ENCODE measurements at regions not wholly inside any gene's neighbourhood (a gene's known extent, or its start where the extent isn't known, plus 50 kb on each side); places are given as distances from the start of the nearest gene placed in this dataset.

GRCh38 chr5:86780018-86780417, 162.3 kb downstream of the COX7C start:
- H3K4me3 ChIP-seq (ENCODE audit: low read length), result no peak overlapping the region
- no peak for DNase-seq (ENCODE audit: low read depth)
- no peaks in the 10 kb centered on the region for H3K9me3 ChIP-seq (ENCODE audit: control insufficient read depth, low read length)
- no peaks in the 10 kb centered on the region for H3K36me3 ChIP-seq (ENCODE audit: control insufficient read depth, insufficient read depth, low read length, severe bottlenecking)
- no peak overlapping the region for H3K9ac ChIP-seq (ENCODE audit: low read length)
- H3K27me3 ChIP-seq (replicated peaks; ENCODE audit: control insufficient read depth, insufficient read depth, low read length), result no peaks in the 10 kb centered on the region
- H3K4me1 ChIP-seq (ENCODE audit: control insufficient read depth, insufficient read depth, low read length), result peaks cover 3% of the 10 kb centered on the region

GRCh38 chr5:86786955-86787354, 169.2 kb downstream of the COX7C start:
- Histone ChIP-seq H3K4me1 (ENCODE audit: control insufficient read depth, insufficient read depth, low read length) (peaks cover 18% of the 10 kb centered on the region), H3K9ac (ENCODE audit: low read length) (no peak overlapping the region), H3K9me3 (ENCODE audit: control insufficient read depth, low read length) (no peaks in the 10 kb centered on the region), H3K4me3 (ENCODE audit: low read length) (no peak overlapping the region), H3K27me3 (replicated peaks; ENCODE audit: control insufficient read depth, insufficient read depth, low read length) (no peaks in the 10 kb centered on the region), H3K36me3 (ENCODE audit: control insufficient read depth, insufficient read depth, low read length, severe bottlenecking) (no peaks in the 10 kb centered on the region)
- no peak for DNase-seq (ENCODE audit: low read depth)

GRCh38 chr5:86795659-86796058, 177.9 kb downstream of the COX7C start:
- H3K4me1 ChIP-seq (ENCODE audit: control insufficient read depth, insufficient read depth, low read length), result no peaks in the 10 kb centered on the region
- no peak overlapping the region for H3K4me3 ChIP-seq (ENCODE audit: low read length)
- no peaks in the 10 kb centered on the region for H3K27me3 ChIP-seq (replicated peaks; ENCODE audit: control insufficient read depth, insufficient read depth, low read length)
- no peaks in the 10 kb centered on the region for H3K36me3 ChIP-seq (ENCODE audit: control insufficient read depth, insufficient read depth, low read length, severe bottlenecking)
- no peak overlapping the region for H3K9ac ChIP-seq (ENCODE audit: low read length)
- H3K9me3 ChIP-seq (ENCODE audit: control insufficient read depth, low read length), result no peaks in the 10 kb centered on the region
- no peak for DNase-seq (ENCODE audit: low read depth)

- no peaks in the 10 kb centered on the region for H3K27me3 ChIP-seq (replicated peaks; ENCODE audit: control insufficient read depth, insufficient read depth, low read length)
- H3K36me3 ChIP-seq (ENCODE audit: control insufficient read depth, insufficient read depth, low read length, severe bottlenecking), result no peaks in the 10 kb centered on the region
- no peaks in the 10 kb centered on the region for H3K4me1 ChIP-seq (ENCODE audit: control insufficient read depth, insufficient read depth, low read length)
- no peak overlapping the region for H3K4me3 ChIP-seq (ENCODE audit: low read length)
- peaks cover 2% of the 10 kb centered on the region for H3K9me3 ChIP-seq (ENCODE audit: control insufficient read depth, low read length)
- H3K9ac ChIP-seq (ENCODE audit: low read length), result no peak overlapping the region
- DNase-seq (ENCODE audit: low read depth), result no peak
These were observed 179.9 kb downstream of the COX7C start for GRCh38 chr5:86797677-86798076.

- no peak overlapping the region for H3K9ac ChIP-seq (ENCODE audit: low read length)
- no peaks in the 10 kb centered on the region for H3K36me3 ChIP-seq (ENCODE audit: control insufficient read depth, insufficient read depth, low read length, severe bottlenecking)
- DNase-seq (ENCODE audit: low read depth), result no peak
- H3K9me3 ChIP-seq (ENCODE audit: control insufficient read depth, low read length), result peaks cover 7% of the 10 kb centered on the region
- no peak overlapping the region for H3K4me3 ChIP-seq (ENCODE audit: low read length)
- no peaks in the 10 kb centered on the region for H3K27me3 ChIP-seq (replicated peaks; ENCODE audit: control insufficient read depth, insufficient read depth, low read length)
- no peaks in the 10 kb centered on the region for H3K4me1 ChIP-seq (ENCODE audit: control insufficient read depth, insufficient read depth, low read length)
These were observed 188.5 kb downstream of the COX7C start for GRCh38 chr5:86806206-86806605.

- Histone ChIP-seq H3K4me1 (ENCODE audit: control insufficient read depth, insufficient read depth, low read length) (no peaks in the 10 kb centered on the region), H3K4me3 (ENCODE audit: low read length) (no peak overlapping the region), H3K9me3 (ENCODE audit: control insufficient read depth, low read length) (peaks cover 5% of the 10 kb centered on the region), H3K9ac (ENCODE audit: low read length) (no peak overlapping the region), H3K36me3 (ENCODE audit: control insufficient read depth, insufficient read depth, low read length, severe bottlenecking) (no peaks in the 10 kb centered on the region), H3K27me3 (replicated peaks; ENCODE audit: control insufficient read depth, insufficient read depth, low read length) (no peaks in the 10 kb centered on the region)
- DNase-seq (ENCODE audit: low read depth), result no peak
These were observed 189.6 kb downstream of the COX7C start for GRCh38 chr5:86807046-86808031.

- Histone ChIP-seq H3K27me3 (replicated peaks; ENCODE audit: control insufficient read depth, insufficient read depth, low read length) (no peaks in the 10 kb centered on the region), H3K36me3 (ENCODE audit: control insufficient read depth, insufficient read depth, low read length, severe bottlenecking) (no peaks in the 10 kb centered on the region)
- no peak for DNase-seq (ENCODE audit: low read depth)
These were observed 196.6 kb downstream of the COX7C start for GRCh38 chr5:86814315-86814714.

GRCh38 chr5:86814907-86815306, 197.2 kb downstream of the COX7C start:
- Histone ChIP-seq H3K9ac (ENCODE audit: low read length) (no peak overlapping the region), H3K27me3 (replicated peaks; ENCODE audit: control insufficient read depth, insufficient read depth, low read length) (no peaks in the 10 kb centered on the region), H3K4me3 (ENCODE audit: low read length) (no peak overlapping the region), H3K4me1 (ENCODE audit: control insufficient read depth, insufficient read depth, low read length) (no peaks in the 10 kb centered on the region), H3K9me3 (ENCODE audit: control insufficient read depth, low read length) (no peaks in the 10 kb centered on the region), H3K36me3 (ENCODE audit: control insufficient read depth, insufficient read depth, low read length, severe bottlenecking) (no peaks in the 10 kb centered on the region)
- no peak for DNase-seq (ENCODE audit: low read depth)

More at GRCh38 chr5:86814315-86814714, 196.6 kb downstream of the COX7C start:
- Histone ChIP-seq H3K4me1 (ENCODE audit: control insufficient read depth, insufficient read depth, low read length) (no peaks in the 10 kb centered on the region), H3K9me3 (ENCODE audit: control insufficient read depth, low read length) (no peaks in the 10 kb centered on the region), H3K4me3 (ENCODE audit: low read length) (no peak overlapping the region), H3K9ac (ENCODE audit: low read length) (no peak overlapping the region)

GRCh38 chr5:86824637-86825036, 206.9 kb downstream of the COX7C start:
- H3K36me3 ChIP-seq (ENCODE audit: control insufficient read depth, insufficient read depth, low read length, severe bottlenecking), result no peaks in the 10 kb centered on the region
- H3K4me3 ChIP-seq (ENCODE audit: low read length), result no peak overlapping the region
- no peaks in the 10 kb centered on the region for H3K27me3 ChIP-seq (replicated peaks; ENCODE audit: control insufficient read depth, insufficient read depth, low read length)
- no peak overlapping the region for H3K9ac ChIP-seq (ENCODE audit: low read length)
- H3K4me1 ChIP-seq (ENCODE audit: control insufficient read depth, insufficient read depth, low read length), result no peaks in the 10 kb centered on the region
- no peak for DNase-seq (ENCODE audit: low read depth)
- peaks cover 6% of the 10 kb centered on the region for H3K9me3 ChIP-seq (ENCODE audit: control insufficient read depth, low read length)

GRCh38 chr5:86831128-86831527, 213.4 kb downstream of the COX7C start:
- no peaks in the 10 kb centered on the region for H3K27me3 ChIP-seq (replicated peaks; ENCODE audit: control insufficient read depth, insufficient read depth, low read length)
- peaks cover 6% of the 10 kb centered on the region for H3K9me3 ChIP-seq (ENCODE audit: control insufficient read depth, low read length)
- no peaks in the 10 kb centered on the region for H3K36me3 ChIP-seq (ENCODE audit: control insufficient read depth, insufficient read depth, low read length, severe bottlenecking)
- DNase-seq (ENCODE audit: low read depth), result no peak
- no peak overlapping the region for H3K9ac ChIP-seq (ENCODE audit: low read length)
- H3K4me3 ChIP-seq (ENCODE audit: low read length), result no peak overlapping the region
- no peaks in the 10 kb centered on the region for H3K4me1 ChIP-seq (ENCODE audit: control insufficient read depth, insufficient read depth, low read length)

GRCh38 chr5:86833868-86834267, 216.1 kb downstream of the COX7C start:
- no peaks in the 10 kb centered on the region for H3K27me3 ChIP-seq (replicated peaks; ENCODE audit: control insufficient read depth, insufficient read depth, low read length)
- no peak overlapping the region for H3K9ac ChIP-seq (ENCODE audit: low read length)
- H3K36me3 ChIP-seq (ENCODE audit: control insufficient read depth, insufficient read depth, low read length, severe bottlenecking), result no peaks in the 10 kb centered on the region
- no peaks in the 10 kb centered on the region for H3K9me3 ChIP-seq (ENCODE audit: control insufficient read depth, low read length)
- no peak for DNase-seq (ENCODE audit: low read depth)
- no peaks in the 10 kb centered on the region for H3K4me1 ChIP-seq (ENCODE audit: control insufficient read depth, insufficient read depth, low read length)
- no peak overlapping the region for H3K4me3 ChIP-seq (ENCODE audit: low read length)

Data from adipocyte (in vitro differentiated cells).